NB4 (cell line): ENCODE measurements at regions not wholly inside any gene's neighbourhood (a gene's known extent, or its start where the extent isn't known, plus 50 kb on each side); places are given as distances from the start of the nearest gene placed in this dataset.

Experiments used
- DNase-seq: peaks from one replicate; pipeline ENCODE4 v3.0.0; 2010; ENCODE audit warnings: low read depth
- H3K4me3 ChIP-seq: one replicate; pipeline ENCODE4 v1.5.1; 2011; ENCODE audit warnings: mild to moderate bottlenecking, low read depth, low read length, moderate library complexity
- MAX ChIP-seq: IDR thresholded peaks from 2 replicates; pipeline ENCODE4 v1.6.1; 2011; ENCODE audit warnings: low read depth, low read length
- MYC ChIP-seq: IDR thresholded peaks from 2 replicates; pipeline ENCODE4 v1.6.1; 2011; ENCODE audit warnings: low read depth, low read length
- POLR2A ChIP-seq: IDR thresholded peaks from 2 replicates; pipeline ENCODE4 v1.6.1; 2011; ENCODE audit warnings: mild to moderate bottlenecking; ENCODE audit not compliant: insufficient read length; ENCODE audit errors: extremely low read depth
- TF ChIP-seq, protein P1 (sequence below): IDR thresholded peaks from one replicate; pipeline ENCODE4 v1.5.1; 2012; ENCODE audit warnings: low read depth, low read length

DNA sequence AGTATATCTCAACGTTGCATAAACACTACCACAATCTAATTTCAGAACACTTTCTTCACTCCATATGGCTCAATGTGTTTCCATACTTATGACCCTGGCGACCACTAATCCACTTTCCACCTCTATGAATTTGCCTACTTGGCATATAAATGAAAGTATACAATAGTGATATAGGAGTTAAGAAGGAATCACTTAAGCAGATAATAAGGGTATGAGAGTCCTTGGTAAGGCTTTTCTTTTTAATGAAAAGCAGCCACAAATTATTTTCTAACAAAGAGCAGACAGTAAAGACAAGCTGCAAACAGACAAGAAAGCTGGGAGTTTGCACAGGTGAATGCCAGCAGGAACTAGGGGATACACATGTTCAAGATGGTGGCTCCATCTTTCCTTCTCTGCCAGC lies 615.1 kb upstream of the NUDT12 start:
- no peak for DNase-seq
- H3K4me3 ChIP-seq, result no peak overlapping the region
- no peak for TF ChIP-seq MAX
- no peak for TF ChIP-seq POLR2A
- TF ChIP-seq, protein P1, sequence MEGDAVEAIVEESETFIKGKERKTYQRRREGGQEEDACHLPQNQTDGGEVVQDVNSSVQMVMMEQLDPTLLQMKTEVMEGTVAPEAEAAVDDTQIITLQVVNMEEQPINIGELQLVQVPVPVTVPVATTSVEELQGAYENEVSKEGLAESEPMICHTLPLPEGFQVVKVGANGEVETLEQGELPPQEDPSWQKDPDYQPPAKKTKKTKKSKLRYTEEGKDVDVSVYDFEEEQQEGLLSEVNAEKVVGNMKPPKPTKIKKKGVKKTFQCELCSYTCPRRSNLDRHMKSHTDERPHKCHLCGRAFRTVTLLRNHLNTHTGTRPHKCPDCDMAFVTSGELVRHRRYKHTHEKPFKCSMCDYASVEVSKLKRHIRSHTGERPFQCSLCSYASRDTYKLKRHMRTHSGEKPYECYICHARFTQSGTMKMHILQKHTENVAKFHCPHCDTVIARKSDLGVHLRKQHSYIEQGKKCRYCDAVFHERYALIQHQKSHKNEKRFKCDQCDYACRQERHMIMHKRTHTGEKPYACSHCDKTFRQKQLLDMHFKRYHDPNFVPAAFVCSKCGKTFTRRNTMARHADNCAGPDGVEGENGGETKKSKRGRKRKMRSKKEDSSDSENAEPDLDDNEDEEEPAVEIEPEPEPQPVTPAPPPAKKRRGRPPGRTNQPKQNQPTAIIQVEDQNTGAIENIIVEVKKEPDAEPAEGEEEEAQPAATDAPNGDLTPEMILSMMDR, result no peak
- TF ChIP-seq MYC, result no peak

DNA sequence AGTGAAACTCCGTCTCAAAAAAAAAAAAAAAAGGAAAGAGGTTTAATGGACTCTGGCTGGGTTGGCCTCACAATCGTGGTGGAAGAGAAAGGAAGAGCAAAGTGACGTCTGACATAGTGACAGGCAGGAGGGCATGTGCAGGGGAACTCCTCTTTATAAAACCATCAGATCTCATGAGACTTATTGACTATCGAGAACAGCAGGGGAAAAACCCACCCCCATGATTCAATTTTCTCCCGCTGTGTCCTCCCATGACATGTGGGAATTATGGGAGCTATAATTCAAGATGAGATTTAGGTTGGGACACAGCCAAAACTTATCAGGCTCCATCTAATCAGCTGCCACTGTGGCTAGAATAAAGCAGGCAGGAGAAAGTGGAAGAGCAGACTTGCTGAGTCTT lies 610.4 kb upstream of the NUDT12 start:
- TF ChIP-seq POLR2A (no peak), MAX (no peak), MYC (no peak)
- TF ChIP-seq, protein P1, result no peak
- no peak overlapping the region for H3K4me3 ChIP-seq
- no peak for DNase-seq

DNA sequence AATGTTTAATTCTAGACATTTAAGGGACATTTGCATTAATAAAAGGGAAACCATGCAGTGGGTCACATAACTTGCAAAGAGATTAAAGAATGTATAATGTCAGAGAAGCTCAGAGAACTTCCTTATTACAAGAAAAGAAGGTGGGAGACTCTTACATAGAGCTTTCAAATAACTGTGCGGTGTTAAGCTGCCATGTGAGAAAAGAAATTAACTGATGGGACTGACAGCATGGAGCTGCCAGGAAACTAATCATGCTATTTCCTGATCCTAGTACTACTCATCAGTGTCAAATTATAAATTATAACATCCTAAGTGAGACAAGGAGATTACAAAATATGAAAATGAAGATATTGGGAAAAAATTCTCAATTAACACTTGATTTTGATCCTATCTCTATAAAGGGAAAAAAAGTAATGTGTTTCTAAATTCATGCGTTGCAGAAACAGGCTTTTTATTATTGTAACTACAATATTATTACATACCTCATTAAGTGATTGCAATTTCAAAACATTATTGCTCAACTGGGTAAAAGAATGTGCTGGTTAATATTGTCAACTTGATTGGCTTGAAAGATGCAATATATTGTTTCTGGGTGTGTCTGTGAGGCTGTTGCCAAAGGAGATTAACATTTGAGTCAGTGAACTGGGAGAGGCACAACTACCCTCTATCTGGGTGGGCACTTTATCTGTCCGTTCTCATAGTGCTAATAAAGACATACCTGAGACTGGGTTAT lies 609.5 kb upstream of the NUDT12 start:
- H3K4me3 ChIP-seq, result no peak overlapping the region
- DNase-seq, result no peak
- TF ChIP-seq MAX (no peak), MYC (no peak), POLR2A (no peak)
- TF ChIP-seq, protein P1, result no peak

GRCh38 chr5:104170926-104171325 lies 608.3 kb upstream of the NUDT12 start:
- no peak for DNase-seq
- TF ChIP-seq MAX (no peak), POLR2A (no peak), MYC (no peak)
- TF ChIP-seq, protein P1, result no peak
- no peak overlapping the region for H3K4me3 ChIP-seq

- no peak for TF ChIP-seq MAX
- TF ChIP-seq POLR2A, result no peak
- TF ChIP-seq, protein P1, result no peak
- no peak for TF ChIP-seq MYC
- no peak for DNase-seq
- H3K4me3 ChIP-seq, result no peak overlapping the region
Observed at GRCh38 chr5:104146652-104147051, 584.1 kb upstream of the NUDT12 start.
